ENCODE measurements at regions not wholly inside any gene's neighbourhood (a gene's known extent, or its start where the extent isn't known, plus 50 kb on each side); places are given as distances from the start of the nearest gene placed in this dataset.

- H3K4me3 Mint-ChIP-seq, result no peak overlapping the region
- H3K27me3 Mint-ChIP-seq, result no peaks in the 10 kb centered on the region
- H3K4me1 Mint-ChIP-seq, result no peaks in the 10 kb centered on the region
- no peak for ATAC-seq
- no peak overlapping the region for H3K27ac Mint-ChIP-seq
- peaks cover 16% of the 10 kb centered on the region for H3K9me3 Mint-ChIP-seq
- no peaks in the 10 kb centered on the region for H3K36me3 Mint-ChIP-seq
Observed at GRCh38 chr11:29024386-29024785, 916.2 kb downstream of the METTL15 start.

GRCh38 chr11:29023761-29024160 is 915.6 kb downstream of the METTL15 start:
- no peak for ATAC-seq
- Mint-ChIP-seq H3K4me3 (no peak overlapping the region), H3K36me3 (no peaks in the 10 kb centered on the region), H3K4me1 (no peaks in the 10 kb centered on the region), H3K27ac (no peak overlapping the region), H3K27me3 (no peaks in the 10 kb centered on the region), H3K9me3 (peaks cover 11% of the 10 kb centered on the region)

GRCh38 chr11:29022676-29023075 is 914.5 kb downstream of the METTL15 start:
- no peaks in the 10 kb centered on the region for H3K4me1 Mint-ChIP-seq
- H3K27ac Mint-ChIP-seq, result no peak overlapping the region
- no peak overlapping the region for H3K4me3 Mint-ChIP-seq
- H3K36me3 Mint-ChIP-seq, result no peaks in the 10 kb centered on the region
- no peaks in the 10 kb centered on the region for H3K27me3 Mint-ChIP-seq
- no peak for ATAC-seq
- peaks cover 7% of the 10 kb centered on the region for H3K9me3 Mint-ChIP-seq

GRCh38 chr11:29019960-29020683 is 911.9 kb downstream of the METTL15 start:
- peaks cover 4% of the 10 kb centered on the region for H3K9me3 Mint-ChIP-seq
- H3K4me3 Mint-ChIP-seq, result no peak overlapping the region
- no peak overlapping the region for H3K27ac Mint-ChIP-seq
- no peaks in the 10 kb centered on the region for H3K27me3 Mint-ChIP-seq
- no peaks in the 10 kb centered on the region for H3K36me3 Mint-ChIP-seq
- no peaks in the 10 kb centered on the region for H3K4me1 Mint-ChIP-seq
- ATAC-seq, result no peak

GRCh38 chr11:29018631-29019030 is 910.4 kb downstream of the METTL15 start:
- Mint-ChIP-seq H3K27ac (no peak overlapping the region), H3K4me3 (no peak overlapping the region), H3K27me3 (no peaks in the 10 kb centered on the region), H3K36me3 (no peaks in the 10 kb centered on the region), H3K9me3 (peaks cover 4% of the 10 kb centered on the region), H3K4me1 (no peaks in the 10 kb centered on the region)
- no peak for ATAC-seq

- Mint-ChIP-seq H3K27ac (no peak overlapping the region), H3K4me3 (no peak overlapping the region), H3K27me3 (no peaks in the 10 kb centered on the region), H3K4me1 (no peaks in the 10 kb centered on the region), H3K36me3 (no peaks in the 10 kb centered on the region), H3K9me3 (peaks cover 4% of the 10 kb centered on the region)
- ATAC-seq, result no peak
Observed at GRCh38 chr11:29017941-29018340, 909.8 kb downstream of the METTL15 start.

- H3K27ac Mint-ChIP-seq, result no peak overlapping the region
- no peaks in the 10 kb centered on the region for H3K36me3 Mint-ChIP-seq
- H3K27me3 Mint-ChIP-seq, result no peaks in the 10 kb centered on the region
- H3K4me1 Mint-ChIP-seq, result no peaks in the 10 kb centered on the region
- no peak overlapping the region for H3K4me3 Mint-ChIP-seq
- peaks cover 2% of the 10 kb centered on the region for H3K9me3 Mint-ChIP-seq
- ATAC-seq, result no peak
Observed at GRCh38 chr11:29012507-29012906, 904.3 kb downstream of the METTL15 start.

GRCh38 chr11:29009426-29009825 is 901.2 kb downstream of the METTL15 start:
- Mint-ChIP-seq H3K27ac (no peak overlapping the region), H3K36me3 (no peaks in the 10 kb centered on the region), H3K9me3 (peaks cover 2% of the 10 kb centered on the region), H3K4me3 (no peak overlapping the region), H3K27me3 (no peaks in the 10 kb centered on the region), H3K4me1 (no peaks in the 10 kb centered on the region)
- no peak for ATAC-seq

GRCh38 chr11:29008481-29008880 is 900.3 kb downstream of the METTL15 start:
- Mint-ChIP-seq H3K9me3 (peaks cover 2% of the 10 kb centered on the region), H3K27ac (no peak overlapping the region), H3K36me3 (no peaks in the 10 kb centered on the region), H3K27me3 (no peaks in the 10 kb centered on the region), H3K4me1 (no peaks in the 10 kb centered on the region), H3K4me3 (no peak overlapping the region)
- ATAC-seq, result no peak

GRCh38 chr11:29006668-29007067 is 898.5 kb downstream of the METTL15 start:
- Mint-ChIP-seq H3K27me3 (no peaks in the 10 kb centered on the region), H3K36me3 (no peaks in the 10 kb centered on the region), H3K9me3 (peaks cover 2% of the 10 kb centered on the region), H3K27ac (no peak overlapping the region), H3K4me3 (no peak overlapping the region), H3K4me1 (no peaks in the 10 kb centered on the region)
- ATAC-seq, result no peak

GRCh38 chr11:29005401-29005980 is 897.3 kb downstream of the METTL15 start:
- ATAC-seq, result no peak
- peaks cover 2% of the 10 kb centered on the region for H3K9me3 Mint-ChIP-seq
- H3K4me3 Mint-ChIP-seq, result no peak overlapping the region
- no peaks in the 10 kb centered on the region for H3K27me3 Mint-ChIP-seq
- no peaks in the 10 kb centered on the region for H3K36me3 Mint-ChIP-seq
- H3K27ac Mint-ChIP-seq, result no peak overlapping the region
- H3K4me1 Mint-ChIP-seq, result no peaks in the 10 kb centered on the region

GRCh38 chr11:29002816-29003215 is 894.6 kb downstream of the METTL15 start:
- no peak overlapping the region for H3K27ac Mint-ChIP-seq
- no peak overlapping the region for H3K4me3 Mint-ChIP-seq
- no peaks in the 10 kb centered on the region for H3K4me1 Mint-ChIP-seq
- no peaks in the 10 kb centered on the region for H3K27me3 Mint-ChIP-seq
- no peak for ATAC-seq
- H3K36me3 Mint-ChIP-seq, result no peaks in the 10 kb centered on the region
- H3K9me3 Mint-ChIP-seq, result peaks cover 5% of the 10 kb centered on the region

- no peaks in the 10 kb centered on the region for H3K36me3 Mint-ChIP-seq
- no peak overlapping the region for H3K4me3 Mint-ChIP-seq
- H3K27ac Mint-ChIP-seq, result no peak overlapping the region
- H3K27me3 Mint-ChIP-seq, result no peaks in the 10 kb centered on the region
- H3K4me1 Mint-ChIP-seq, result no peaks in the 10 kb centered on the region
- no peak for ATAC-seq
- peaks cover 4% of the 10 kb centered on the region for H3K9me3 Mint-ChIP-seq
Observed at GRCh38 chr11:28999620-29000019, 891.4 kb downstream of the METTL15 start.

- Mint-ChIP-seq H3K27me3 (no peaks in the 10 kb centered on the region), H3K4me3 (no peak overlapping the region), H3K27ac (no peak overlapping the region), H3K4me1 (no peaks in the 10 kb centered on the region), H3K36me3 (no peaks in the 10 kb centered on the region), H3K9me3 (no peaks in the 10 kb centered on the region)
- no peak for ATAC-seq
Observed at GRCh38 chr11:28992996-28993395, 884.8 kb downstream of the METTL15 start.

GRCh38 chr11:28984231-28984630 is 876.0 kb downstream of the METTL15 start:
- Mint-ChIP-seq H3K9me3 (peaks cover 3% of the 10 kb centered on the region), H3K36me3 (no peaks in the 10 kb centered on the region), H3K27me3 (no peaks in the 10 kb centered on the region), H3K4me3 (no peak overlapping the region), H3K27ac (no peak overlapping the region), H3K4me1 (no peaks in the 10 kb centered on the region)
- no peak for ATAC-seq

- Mint-ChIP-seq H3K4me3 (no peak overlapping the region), H3K4me1 (no peaks in the 10 kb centered on the region), H3K36me3 (no peaks in the 10 kb centered on the region), H3K27ac (no peak overlapping the region), H3K27me3 (no peaks in the 10 kb centered on the region), H3K9me3 (peaks cover 3% of the 10 kb centered on the region)
- no peak for ATAC-seq
Observed at GRCh38 chr11:28983780-28984179, 875.6 kb downstream of the METTL15 start.
